Endothelial cell of umbilical vein (primary cell): ENCODE measurements at regions not wholly inside any gene's neighbourhood (a gene's known extent, or its start where the extent isn't known, plus 50 kb on each side); places are given as distances from the start of the nearest gene placed in this dataset.
"Not testable (repeated sequence)": the region's sequence is repeated elsewhere in the genome, so short reads cannot be mapped to it uniquely, and the experiment has no call there.

Source experiments
- BruUV-seq: library from RNA; stranded (reverse); fragments of 400-500 nt; replicated peaks from 2 replicates; lab custom pipeline; 2021; lab: Mats Ljungman, UMichigan
- CTCF ChIA-PET: fragments of 300-600, 350-600 bp; sonication (Branson Sonifier 250); formaldehyde crosslinking; loops from one replicate; lab custom pipeline; 2021; ENCODE audit warnings: antibody characterized with exemption, inconsistent platforms; lab: Charles Lee
- POLR2A ChIA-PET: fragments of 300-600, 350-600 bp; sonication (Branson Sonifier 250); formaldehyde crosslinking; loops from one replicate; lab custom pipeline; 2021; ENCODE audit warnings: antibody characterized with exemption, inconsistent platforms; lab: Charles Lee
- DNase-seq: peaks from one replicate; pipeline ENCODE4 v3.0.0-alpha.2; 2011; ENCODE audit warnings: low read depth, low spot score
- FAIRE-seq: peaks from 2 replicates; lab custom pipeline; 2011; peaks lifted over from hg19 to GRCh38; lab: Jason Lieb, UNC
- H2AFZ ChIP-seq: 2 replicates; pipeline ENCODE4 v1.6.0; 2012; ENCODE audit warnings: low read depth, low read length, control low read depth, inconsistent platforms
- H3K27ac ChIP-seq: 2 replicates; pipeline ENCODE4 v1.5.1; 2011; ENCODE audit warnings: low read depth, mild to moderate bottlenecking, control low read depth, low read length, moderate library complexity; ENCODE audit not compliant: insufficient read depth
- H3K27me3 ChIP-seq, 2 experiments: 2 replicates each; pipeline versions ENCODE4 v1.6.0 to v1.6.1; 2011; ENCODE audit warnings: low read length in 2 of 2, mixed read lengths in 1 of 2; ENCODE audit not compliant: control insufficient read depth in 2 of 2, insufficient read depth in 2 of 2
- H3K36me3 ChIP-seq, 2 experiments: 2 replicates in 1 of 2; 3 replicates in 1 of 2; pipeline ENCODE4 v1.5.1; 2011; ENCODE audit warnings: low read length in 2 of 2, mild to moderate bottlenecking in 1 of 2, moderate library complexity in 1 of 2; ENCODE audit not compliant: control insufficient read depth in 2 of 2, insufficient read depth in 2 of 2; ENCODE audit errors: extremely low read depth in 1 of 2
- H3K4me1 ChIP-seq: 3 replicates; pipeline ENCODE4 v1.5.1; 2011; ENCODE audit warnings: mild to moderate bottlenecking, low read length; ENCODE audit not compliant: control insufficient read depth, insufficient read depth; ENCODE audit errors: extremely low read depth
- H3K4me2 ChIP-seq: 2 replicates; pipeline ENCODE4 v1.6.1; 2011; ENCODE audit warnings: low read length, control low read depth, mixed read lengths; ENCODE audit not compliant: insufficient read depth
- H3K4me3 ChIP-seq, 3 experiments: fragments of 200-600 bp in 1 of 3; sonication (generic), shearing (Covaris generic) in 1 of 3; replicated peaks in 1 of 3; 2 replicates each; pipeline ENCODE4 v1.5.1; 2011 to 2016; ENCODE audit warnings: control low read depth in 3 of 3, low read length in 3 of 3, mild to moderate bottlenecking in 2 of 3, inconsistent platforms in 1 of 3, low read depth in 1 of 3, moderate library complexity in 1 of 3; ENCODE audit not compliant: insufficient read depth in 1 of 3
- H3K79me2 ChIP-seq: 2 replicates; pipeline ENCODE4 v1.6.0; 2012; ENCODE audit warnings: low read length, inconsistent platforms; ENCODE audit not compliant: control insufficient read depth, insufficient read depth
- H3K9ac ChIP-seq: replicated peaks from 2 replicates; pipeline ENCODE3; 2011; ENCODE audit warnings: low read length, control low read depth; ENCODE audit not compliant: insufficient read depth; ENCODE audit errors: extremely low read depth
- H3K9me1 ChIP-seq: replicated peaks from 3 replicates; pipeline ENCODE4 v1.6.0; 2011; ENCODE audit warnings: mild to moderate bottlenecking, low read length; ENCODE audit not compliant: control insufficient read depth, insufficient read depth; ENCODE audit errors: extremely low read depth
- H3K9me3 ChIP-seq: replicated peaks from 2 replicates; pipeline ENCODE4 v1.5.1; 2012; ENCODE audit warnings: low read length, inconsistent platforms; ENCODE audit not compliant: control insufficient read depth, insufficient read depth
- H4K20me1 ChIP-seq: replicated peaks from 2 replicates; pipeline ENCODE3; 2011; ENCODE audit warnings: mild to moderate bottlenecking, low read length; ENCODE audit not compliant: control insufficient read depth, insufficient read depth; ENCODE audit errors: extremely low read depth
- FOS ChIP-seq: IDR thresholded peaks from 2 replicates; pipeline ENCODE4 v1.6.1; 2011; ENCODE audit warnings: mild to moderate bottlenecking, low read length, moderate library complexity, borderline replicate concordance; ENCODE audit not compliant: insufficient read depth
- GATA2 ChIP-seq: IDR thresholded peaks from 2 replicates; pipeline ENCODE4 v1.7.0; 2011; ENCODE audit warnings: low read depth, mild to moderate bottlenecking, moderate library complexity, mixed read lengths, low read length; ENCODE audit not compliant: insufficient read length, insufficient read depth
- MYC ChIP-seq: IDR thresholded peaks from one replicate; pipeline ENCODE4 v1.6.1; 2011; ENCODE audit warnings: mild to moderate bottlenecking, low read depth, low read length
- POLR2A ChIP-seq: IDR thresholded peaks from 2 replicates; pipeline ENCODE4 v1.6.1; 2012; ENCODE audit warnings: low read depth, mild to moderate bottlenecking, control low read depth, low read length
- POLR2AphosphoS5 ChIP-seq: IDR thresholded peaks from 2 replicates; pipeline ENCODE4 v1.6.1; 2012; ENCODE audit warnings: low read depth, mild to moderate bottlenecking, control low read depth, low read length, moderate library complexity; ENCODE audit not compliant: insufficient read depth
- dilution Hi-C: fragments of 300-500 bp; cut with MboI; formaldehyde crosslinking; loops from one replicate; pipeline ENCODE4 v1.15.0; 2019; ENCODE audit warnings: low sequenced_read_pairs; ENCODE audit not compliant: extremely low pct_ligation_motif_present
- intact Hi-C: fragments of 100-400 bp; cut with micrococcal nuclease; formaldehyde crosslinking; loops from one replicate; pipeline ENCODE4 v1.10.0; 2022
- TF ChIP-seq, protein P1 (sequence below): IDR thresholded peaks from 2 replicates; pipeline ENCODE4 v1.6.1; 2011; ENCODE audit not compliant: insufficient read depth, insufficient read length
- TF ChIP-seq, protein P2 (sequence below), 2 donors: IDR thresholded peaks; 1 replicate in 1 of 2; 2 replicates in 1 of 2; pipeline ENCODE4 v1.5.1; 2011; ENCODE audit warnings: low read length in 2 of 2, mild to moderate bottlenecking in 2 of 2, moderate library complexity in 2 of 2, control low read depth in 1 of 2, inconsistent platforms in 1 of 2, low read depth in 1 of 2; ENCODE audit not compliant: insufficient read depth in 1 of 2; ENCODE audit errors: extremely low read depth in 1 of 2

DNA sequence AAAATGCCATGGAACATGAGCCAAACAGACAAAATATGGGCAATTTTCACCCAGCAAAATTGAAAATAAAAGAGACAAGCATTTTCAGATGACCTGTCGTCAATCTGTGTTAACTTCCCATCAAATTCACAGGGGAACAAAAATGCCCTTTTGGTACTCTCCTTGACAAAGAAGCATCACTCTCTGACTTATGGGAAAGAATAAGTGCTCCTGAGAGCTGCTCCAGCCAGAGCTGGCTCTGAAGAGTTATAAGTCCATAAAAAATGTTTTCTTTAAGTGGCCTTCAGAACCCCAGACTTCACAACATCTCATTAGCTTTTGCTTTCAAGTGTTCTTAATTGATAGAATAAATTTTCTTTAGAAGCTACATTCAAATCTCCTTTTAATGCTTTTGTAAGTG is 721.4 kb upstream of the GOT2 start:
- intact Hi-C loops (no loop called here), dilution Hi-C loops (no loop called here)
- no peak overlapping the region for H3K27ac ChIP-seq
- POLR2A ChIA-PET: no interaction called here
- no peaks in the 10 kb centered on the region for H3K79me2 ChIP-seq
- TF ChIP-seq, protein P1, sequence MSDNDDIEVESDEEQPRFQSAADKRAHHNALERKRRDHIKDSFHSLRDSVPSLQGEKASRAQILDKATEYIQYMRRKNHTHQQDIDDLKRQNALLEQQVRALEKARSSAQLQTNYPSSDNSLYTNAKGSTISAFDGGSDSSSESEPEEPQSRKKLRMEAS: no peak
- TF ChIP-seq GATA2 (no peak), POLR2AphosphoS5 (no peak), MYC (no peak), POLR2A (no peak), FOS (no peak)
- TF ChIP-seq, protein P2, sequence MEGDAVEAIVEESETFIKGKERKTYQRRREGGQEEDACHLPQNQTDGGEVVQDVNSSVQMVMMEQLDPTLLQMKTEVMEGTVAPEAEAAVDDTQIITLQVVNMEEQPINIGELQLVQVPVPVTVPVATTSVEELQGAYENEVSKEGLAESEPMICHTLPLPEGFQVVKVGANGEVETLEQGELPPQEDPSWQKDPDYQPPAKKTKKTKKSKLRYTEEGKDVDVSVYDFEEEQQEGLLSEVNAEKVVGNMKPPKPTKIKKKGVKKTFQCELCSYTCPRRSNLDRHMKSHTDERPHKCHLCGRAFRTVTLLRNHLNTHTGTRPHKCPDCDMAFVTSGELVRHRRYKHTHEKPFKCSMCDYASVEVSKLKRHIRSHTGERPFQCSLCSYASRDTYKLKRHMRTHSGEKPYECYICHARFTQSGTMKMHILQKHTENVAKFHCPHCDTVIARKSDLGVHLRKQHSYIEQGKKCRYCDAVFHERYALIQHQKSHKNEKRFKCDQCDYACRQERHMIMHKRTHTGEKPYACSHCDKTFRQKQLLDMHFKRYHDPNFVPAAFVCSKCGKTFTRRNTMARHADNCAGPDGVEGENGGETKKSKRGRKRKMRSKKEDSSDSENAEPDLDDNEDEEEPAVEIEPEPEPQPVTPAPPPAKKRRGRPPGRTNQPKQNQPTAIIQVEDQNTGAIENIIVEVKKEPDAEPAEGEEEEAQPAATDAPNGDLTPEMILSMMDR (IDR thresholded peaks at IDR 0.05; ENCODE audit: extremely low read depth in 1 of 2, insufficient read depth in 1 of 2, low read depth in 1 of 2, low read length in 2 of 2): no peak
- no peaks in the 10 kb centered on the region for H3K27me3 ChIP-seq
- no peaks in the 10 kb centered on the region for H3K9me3 ChIP-seq
- no peak overlapping the region for H3K4me3 ChIP-seq
- DNase-seq (no peak), FAIRE-seq (no peak)
- no peaks in the 10 kb centered on the region for H3K36me3 ChIP-seq
- BruUV-seq: no TSS peak
- no peaks in the 10 kb centered on the region for H3K4me1 ChIP-seq
- H3K9ac ChIP-seq: no peak overlapping the region
- H3K9me1 ChIP-seq: no peaks in the 10 kb centered on the region
- CTCF ChIA-PET: no interaction called here
- no peak overlapping the region for H2AFZ ChIP-seq
- no peak overlapping the region for H3K4me2 ChIP-seq
- no peaks in the 10 kb centered on the region for H4K20me1 ChIP-seq

DNA sequence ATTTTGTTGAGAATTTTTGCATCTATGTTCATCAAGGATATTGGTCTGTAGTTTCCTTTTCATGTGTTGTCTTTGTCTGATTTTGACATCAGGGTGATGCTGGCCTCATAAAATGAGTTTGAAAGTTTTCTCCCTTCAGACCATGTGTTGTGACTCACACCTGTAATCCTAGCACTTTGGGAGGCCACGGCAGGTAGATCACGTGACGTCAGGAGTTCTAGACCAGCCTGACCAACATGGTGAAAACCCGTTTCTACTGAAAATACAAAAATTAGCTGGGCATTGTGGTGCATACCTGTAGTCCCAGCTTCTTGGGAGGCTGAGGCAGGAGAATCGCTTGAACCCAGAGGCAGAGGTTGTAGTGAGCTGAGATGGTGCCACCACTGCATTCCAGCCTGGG is 716.4 kb upstream of the GOT2 start:
- H3K27ac ChIP-seq, H3K4me3 ChIP-seq, H4K20me1 ChIP-seq, POLR2A ChIA-PET, H3K4me2 ChIP-seq, dilution Hi-C loops, H3K27me3 ChIP-seq, BruUV-seq, H3K9me1 ChIP-seq, DNase-seq, H3K4me1 ChIP-seq, H2AFZ ChIP-seq, FAIRE-seq, H3K9ac ChIP-seq, H3K36me3 ChIP-seq, CTCF ChIA-PET, H3K9me3 ChIP-seq, intact Hi-C loops, H3K79me2 ChIP-seq: not testable (repeated sequence)
